Ecto neural progenitor cell (in vitro differentiated cells): ENCODE measurements at regions not wholly inside any gene's neighbourhood (a gene's known extent, or its start where the extent isn't known, plus 50 kb on each side); places are given as distances from the start of the nearest gene placed in this dataset.

Experiments used
- DNase-seq: peaks from one replicate; pipeline ENCODE4 v3.0.0-alpha.2; 2018; ENCODE audit warnings: low spot score

DNA sequence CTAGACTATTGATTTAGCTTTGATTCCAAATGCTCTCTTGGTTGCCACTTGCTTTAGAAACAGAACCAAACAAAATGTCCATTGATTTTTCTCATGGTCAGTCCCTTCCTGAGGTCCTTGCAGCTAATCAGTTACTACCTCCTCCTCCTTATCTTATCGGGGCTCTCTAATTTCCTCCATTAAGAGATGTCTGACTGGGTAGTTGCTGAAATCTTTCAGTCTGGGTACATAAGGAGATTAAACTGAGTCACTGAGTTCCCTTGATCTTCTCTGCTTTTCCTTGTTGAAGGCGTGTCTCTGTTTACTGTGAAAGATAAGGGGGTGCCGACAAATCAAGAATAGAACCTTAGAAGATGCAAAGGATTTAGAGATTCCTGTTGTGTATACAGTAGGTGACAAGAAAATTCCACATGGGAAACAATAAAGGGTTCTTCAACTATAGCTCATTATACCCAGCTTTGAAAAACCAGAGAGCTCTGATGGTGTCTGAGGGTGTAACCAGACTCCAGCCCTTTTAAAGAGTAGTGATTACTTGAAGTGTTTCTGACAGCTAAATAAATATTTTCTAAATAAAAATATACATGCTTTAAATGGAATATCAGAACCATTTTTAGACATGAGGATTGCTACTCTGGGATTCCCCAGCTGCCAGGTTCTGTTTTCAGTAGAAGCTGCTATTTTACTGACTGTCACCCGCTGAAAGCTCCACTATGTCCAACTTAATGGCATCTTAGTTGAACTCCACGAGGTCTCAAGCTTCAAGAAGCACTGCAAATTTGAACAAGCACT, 791.3 kb upstream of the SOX9 start:
- no peak for DNase-seq

DNA sequence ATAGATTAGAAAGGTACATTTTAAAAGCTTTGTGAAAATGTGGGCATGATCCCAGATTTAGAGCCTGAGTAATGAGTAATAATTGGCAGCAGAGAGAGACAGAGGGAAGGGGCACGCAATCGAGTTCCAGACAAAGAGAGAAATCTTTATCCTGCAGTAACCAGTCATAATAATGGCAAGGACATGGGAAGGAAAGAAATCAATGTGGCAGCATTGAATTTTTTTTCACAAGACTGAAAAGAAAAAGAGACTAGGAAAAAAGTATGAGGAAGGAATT, 790.8 kb upstream of the SOX9 start:
- DNase-seq, result no peak

- no peak for DNase-seq
These were observed 789.0 kb upstream of the SOX9 start for GRCh38 chr17:71331754-71332325.

- no peak for DNase-seq
These were observed 786.6 kb upstream of the SOX9 start for GRCh38 chr17:71334048-71334751.

- no peak for DNase-seq
These were observed 785.6 kb upstream of the SOX9 start for GRCh38 chr17:71335212-71335611.

DNA sequence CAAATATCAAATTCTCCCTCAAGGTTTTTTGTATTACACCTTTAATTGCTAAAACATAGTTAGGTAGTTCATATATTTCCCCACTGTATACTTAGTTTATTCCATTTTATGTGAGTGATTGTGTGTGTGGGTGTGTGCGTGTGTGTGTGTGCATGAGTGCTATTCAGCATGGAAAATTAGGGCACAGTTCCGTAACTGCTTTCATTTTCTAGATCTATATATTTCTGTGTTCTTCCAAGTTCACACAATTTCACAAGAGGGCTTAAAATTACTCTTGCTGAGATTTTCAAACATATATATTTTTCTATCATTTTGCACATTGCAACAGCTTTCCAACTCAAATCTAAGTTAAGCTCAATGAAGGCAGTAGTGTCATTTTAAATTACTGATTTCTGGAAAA, 782.9 kb upstream of the SOX9 start:
- DNase-seq, result no peak

GRCh38 chr17:71338396-71338795, 782.4 kb upstream of the SOX9 start:
- no peak for DNase-seq

DNA sequence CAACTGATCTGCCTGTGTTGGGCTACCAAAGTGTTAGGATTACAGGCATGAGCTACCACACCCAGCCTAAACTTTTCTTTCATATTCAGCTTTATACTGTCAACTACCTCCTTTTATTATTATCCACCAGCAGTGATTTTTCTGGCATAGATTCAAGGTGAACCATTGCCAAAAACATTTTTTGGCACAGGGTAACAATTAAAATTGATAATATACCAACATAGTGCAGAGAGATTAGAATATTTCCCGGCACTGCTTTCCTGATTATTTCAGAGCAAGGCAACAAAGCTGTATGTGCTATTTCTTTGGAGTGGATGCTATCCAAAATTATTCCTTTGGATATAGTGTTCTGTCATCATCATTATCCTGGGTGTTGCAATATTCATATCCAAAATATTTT, 781.6 kb upstream of the SOX9 start:
- DNase-seq, result no peak

DNA sequence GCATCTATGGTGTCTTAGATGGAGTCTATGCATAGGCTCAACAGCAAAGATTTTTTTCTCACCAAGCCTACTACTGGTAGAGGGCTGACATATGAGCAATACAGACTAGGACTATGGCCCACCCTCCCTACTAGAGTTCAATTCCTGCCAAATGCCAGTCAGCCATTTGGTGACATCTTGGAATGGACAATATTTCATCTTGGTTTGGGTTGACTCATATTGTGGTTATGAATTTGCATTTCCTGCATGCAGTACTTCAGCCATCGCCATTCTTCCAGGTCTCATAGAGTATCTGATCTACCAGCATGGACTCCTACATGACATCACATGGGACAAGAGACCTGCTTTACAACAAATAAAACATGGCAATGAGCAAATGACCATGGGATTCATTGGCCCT, 778.1 kb upstream of the SOX9 start:
- no peak for DNase-seq

DNA sequence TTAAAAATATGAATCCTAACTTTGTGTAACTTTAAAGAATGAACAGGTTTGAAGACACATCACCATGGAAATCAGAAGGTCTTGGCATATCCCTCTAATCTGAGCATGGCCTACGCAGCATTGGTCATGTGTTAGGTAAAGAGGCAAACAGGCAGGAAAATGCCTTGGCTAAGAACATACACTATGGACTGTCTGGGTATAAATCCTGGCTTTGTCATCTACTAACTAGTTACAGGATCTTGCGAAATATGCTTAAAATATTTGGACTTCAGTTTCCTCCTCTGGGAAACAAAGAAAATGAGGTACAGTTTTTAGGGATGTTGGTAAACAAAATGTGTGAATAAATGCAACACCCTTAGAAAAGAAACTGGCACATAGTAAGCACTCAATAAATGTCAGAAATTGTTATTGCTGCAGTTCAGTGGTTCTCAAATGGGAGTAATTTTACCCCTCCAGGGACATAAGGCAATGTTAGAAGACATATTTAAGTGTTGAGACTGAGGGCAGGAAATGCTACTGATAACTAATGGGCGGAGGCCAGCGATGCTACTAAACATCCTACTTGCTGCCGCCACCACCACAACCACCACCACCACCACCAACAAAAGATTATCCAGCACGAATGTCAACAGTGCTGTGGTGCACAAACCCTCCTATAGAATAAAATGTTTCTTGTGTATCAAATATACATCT, 770.8 kb upstream of the SOX9 start:
- DNase-seq, result no peak

DNA sequence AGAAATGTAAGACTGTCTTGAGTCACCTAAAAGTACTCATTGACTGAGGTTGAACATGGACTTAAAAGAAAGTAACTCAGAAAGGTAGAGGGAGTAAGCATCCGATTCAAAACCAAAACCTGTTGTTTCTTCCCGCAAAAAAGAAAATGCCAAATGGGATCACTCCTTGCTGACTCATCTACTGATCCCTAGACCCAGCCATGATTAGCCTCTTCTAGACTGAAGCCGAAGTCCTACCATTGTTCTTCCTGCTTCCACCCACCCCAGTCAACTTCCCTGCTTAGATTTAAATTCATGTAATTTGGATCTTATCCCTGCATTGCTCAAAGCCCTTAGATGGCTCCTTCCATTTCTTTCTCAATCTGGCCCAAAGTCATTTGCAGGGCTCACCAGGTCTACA, 760.5 kb upstream of the SOX9 start:
- no peak for DNase-seq

- DNase-seq, result no peak
These were observed 759.0 kb upstream of the SOX9 start for GRCh38 chr17:71361656-71362450.

DNA sequence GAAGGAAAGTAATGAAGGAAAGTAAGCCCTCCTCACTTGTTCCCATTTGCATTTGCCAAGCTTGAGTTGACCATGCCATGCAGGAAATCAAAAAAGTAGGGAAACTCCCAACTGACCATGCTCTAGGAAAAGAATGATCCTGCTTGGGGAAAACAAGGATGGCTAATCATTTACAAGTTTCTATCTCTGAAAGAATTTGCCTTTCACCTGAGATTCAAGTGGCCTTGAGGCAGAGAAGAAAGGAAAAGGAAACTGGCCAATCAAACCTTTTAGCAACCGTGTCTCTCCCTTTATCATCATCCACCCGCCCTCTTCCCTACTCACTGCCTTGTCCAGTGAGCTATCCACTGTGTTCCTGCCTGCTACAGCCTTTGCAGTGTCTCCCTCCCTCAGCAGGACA, 757.2 kb upstream of the SOX9 start:
- no peak for DNase-seq

GRCh38 chr17:71371809-71372208, 749.0 kb upstream of the SOX9 start:
- no peak for DNase-seq

DNA sequence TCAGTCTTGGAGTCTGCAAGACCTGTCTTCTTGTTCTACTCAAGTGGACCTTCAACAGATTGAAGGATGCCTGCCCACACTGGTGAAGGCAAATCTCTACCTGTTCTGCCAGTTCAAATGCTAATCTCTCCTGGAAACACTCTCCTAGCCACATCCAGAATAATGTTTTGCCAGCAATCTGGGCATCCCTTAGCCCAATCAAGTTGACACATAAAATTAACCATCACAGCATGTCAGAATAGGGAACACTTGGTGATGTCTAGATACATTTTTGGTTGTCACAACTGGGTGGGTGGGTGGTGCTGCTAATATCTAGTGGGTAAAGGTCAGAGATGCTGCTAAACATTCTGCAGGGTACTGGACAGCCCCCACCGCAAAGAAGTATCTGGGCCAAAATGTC, 744.9 kb upstream of the SOX9 start:
- DNase-seq, result no peak

DNA sequence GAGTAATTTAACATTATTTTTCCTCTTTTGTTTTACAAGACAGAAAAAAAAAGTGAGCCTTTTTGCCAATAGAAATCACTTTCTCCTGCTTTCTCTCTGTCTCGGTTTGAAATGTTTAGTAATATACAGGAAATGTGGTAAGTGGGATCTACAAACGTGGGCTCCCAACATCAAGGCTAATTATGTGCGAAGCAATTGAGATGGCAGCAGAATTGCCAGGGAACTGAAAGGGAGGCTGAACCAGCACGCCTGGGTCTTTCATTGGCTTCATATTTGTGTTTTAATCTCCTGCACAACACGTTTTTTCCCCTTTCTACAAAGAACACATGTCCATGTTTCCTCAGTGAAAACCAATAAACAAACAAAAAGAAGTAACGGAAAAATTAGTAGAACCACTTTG, 743.9 kb upstream of the SOX9 start:
- DNase-seq, result no peak

- DNase-seq, result no peak
These were observed 742.8 kb upstream of the SOX9 start for GRCh38 chr17:71378036-71378435.

DNA sequence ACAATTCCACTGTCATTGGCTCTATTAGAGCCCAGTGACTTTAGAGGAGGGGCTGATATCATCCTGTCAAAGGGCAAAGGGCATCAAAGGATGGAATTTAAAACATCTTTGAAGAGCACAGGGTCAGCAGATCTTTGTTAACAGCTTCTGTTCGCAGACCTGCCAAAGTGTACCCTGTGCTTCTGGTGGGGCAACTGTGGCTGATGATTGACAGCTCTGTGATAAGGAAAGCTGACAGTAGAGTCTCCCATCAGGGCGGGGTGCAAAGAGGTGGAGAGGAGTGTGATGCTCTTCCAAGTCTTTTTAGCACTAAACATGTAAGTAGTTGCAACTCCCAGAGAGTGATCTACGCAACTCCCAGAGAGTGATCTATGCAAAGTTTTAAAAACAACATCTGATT, 742.1 kb upstream of the SOX9 start:
- no peak for DNase-seq

- no peak for DNase-seq
These were observed 741.3 kb upstream of the SOX9 start for GRCh38 chr17:71379512-71379911.

DNA sequence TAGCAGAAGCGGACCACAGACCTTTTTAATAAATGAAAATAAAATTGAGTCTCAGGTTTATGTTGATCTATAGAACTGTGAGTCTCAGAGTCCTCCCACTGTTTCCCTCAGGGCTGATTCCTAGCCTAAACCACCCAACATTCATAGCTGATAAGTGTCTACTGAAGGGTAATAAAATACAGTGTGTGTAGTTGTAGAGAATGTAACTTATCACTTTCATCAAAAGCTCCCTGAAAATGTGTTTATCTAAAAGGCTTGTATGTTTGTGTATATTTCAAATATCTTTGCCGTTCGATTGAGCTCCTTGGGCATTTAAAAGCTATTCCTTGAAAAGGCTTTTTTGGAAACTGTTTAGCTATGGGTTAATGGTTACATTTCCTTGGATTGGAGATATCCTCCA, 740.3 kb upstream of the SOX9 start:
- DNase-seq, result no peak

- DNase-seq, result no peak
These were observed 739.9 kb upstream of the SOX9 start for GRCh38 chr17:71380936-71381335.

DNA sequence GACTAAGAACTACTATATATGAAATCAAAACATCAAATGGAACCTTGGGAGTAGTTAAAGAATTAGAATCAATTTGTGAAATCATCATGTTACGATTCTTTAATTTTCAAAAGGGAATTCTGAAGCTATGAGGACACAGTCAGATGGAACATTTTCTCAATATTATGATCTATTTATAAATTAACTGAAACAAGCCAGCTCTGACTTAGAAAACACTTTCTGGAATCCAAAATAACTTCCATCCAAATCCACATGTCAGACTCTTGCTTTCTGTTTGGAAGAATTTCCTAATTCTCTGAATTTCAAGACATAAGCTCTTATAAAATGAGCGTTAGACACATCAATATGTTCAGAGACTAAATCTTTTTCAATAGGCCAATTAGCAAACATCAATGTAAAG, 737.7 kb upstream of the SOX9 start:
- DNase-seq, result no peak
